Osteoblast (primary cell): ENCODE measurements at regions not wholly inside any gene's neighbourhood (a gene's known extent, or its start where the extent isn't known, plus 50 kb on each side); places are given as distances from the start of the nearest gene placed in this dataset.
"Not testable (repeated sequence)": the region's sequence is repeated elsewhere in the genome, so short reads cannot be mapped to it uniquely, and the experiment has no call there.

Experiments
- DNase-seq: peaks from one replicate; pipeline ENCODE4 v3.0.0; 2011; ENCODE audit warnings: low spot score, mixed read lengths; ENCODE audit not compliant: insufficient read length; ENCODE audit errors: missing footprints
- H2AFZ ChIP-seq: 2 replicates; pipeline ENCODE4 v1.6.0; 2011; ENCODE audit warnings: mild to moderate bottlenecking, low read length
- H3K27ac ChIP-seq: 2 replicates; pipeline ENCODE4 v1.5.1; 2011; ENCODE audit warnings: mild to moderate bottlenecking, low read depth, low read length, moderate library complexity
- H3K27me3 ChIP-seq: 2 replicates; pipeline ENCODE4 v1.6.0; 2012; ENCODE audit warnings: mild to moderate bottlenecking, control low read depth, inconsistent platforms, low read length, moderate library complexity; ENCODE audit not compliant: insufficient read depth
- H3K36me3 ChIP-seq: 2 replicates; pipeline ENCODE4 v1.5.1; 2011; ENCODE audit warnings: mild to moderate bottlenecking, low read length, control low read depth, moderate library complexity; ENCODE audit not compliant: insufficient read depth
- H3K4me1 ChIP-seq: 2 replicates; pipeline ENCODE4 v1.5.1; 2011; ENCODE audit warnings: mild to moderate bottlenecking, low read length, control low read depth, moderate library complexity; ENCODE audit not compliant: insufficient read depth
- H3K4me2 ChIP-seq: 2 replicates; pipeline ENCODE4 v1.6.0; 2011; ENCODE audit warnings: mild to moderate bottlenecking, low read length; ENCODE audit not compliant: insufficient read depth
- H3K4me3 ChIP-seq: fragments of 200-600 bp; sonication (generic); 3 replicates; pipeline ENCODE4 v1.5.1; 2012; ENCODE audit warnings: mild to moderate bottlenecking, low read length, inconsistent platforms; ENCODE audit not compliant: insufficient read depth
- H3K79me2 ChIP-seq: 2 replicates; pipeline ENCODE4 v1.6.0; 2012; ENCODE audit warnings: mild to moderate bottlenecking, low read length, control low read depth, inconsistent platforms; ENCODE audit not compliant: insufficient read depth
- H3K9me3 ChIP-seq: 2 replicates; pipeline ENCODE4 v1.5.1; 2011; ENCODE audit warnings: low read depth, low read length, control low read depth
- H4K20me1 ChIP-seq: 2 replicates; pipeline ENCODE4 v1.6.0; 2012; ENCODE audit warnings: mild to moderate bottlenecking, low read length, control low read depth; ENCODE audit not compliant: insufficient read depth
- CTCF ChIP-seq: IDR thresholded peaks from 2 replicates; pipeline ENCODE4 v1.5.1; 2011; ENCODE audit warnings: mild to moderate bottlenecking, low read depth, low read length, moderate library complexity; ENCODE audit errors: extremely low read depth

GRCh38 chr13:47705185-47705584, 295.9 kb downstream of the SUCLA2 start:
- no peak overlapping the region for H3K4me2 ChIP-seq
- no peak for TF ChIP-seq CTCF
- H3K4me1 ChIP-seq: no peaks in the 10 kb centered on the region
- H3K79me2 ChIP-seq: no peaks in the 10 kb centered on the region
- H3K9me3 ChIP-seq: no peaks in the 10 kb centered on the region
- no peaks in the 10 kb centered on the region for H3K27me3 ChIP-seq
- H2AFZ ChIP-seq: no peak overlapping the region
- H3K4me3 ChIP-seq: no peak overlapping the region
- no peaks in the 10 kb centered on the region for H3K36me3 ChIP-seq
- DNase-seq: no peak
- no peaks in the 10 kb centered on the region for H4K20me1 ChIP-seq
- H3K27ac ChIP-seq: no peak overlapping the region

GRCh38 chr13:47696674-47697073, 304.4 kb downstream of the SUCLA2 start:
- no peaks in the 10 kb centered on the region for H3K36me3 ChIP-seq
- no peak overlapping the region for H3K4me2 ChIP-seq
- H3K4me1 ChIP-seq: no peaks in the 10 kb centered on the region
- H4K20me1 ChIP-seq: no peaks in the 10 kb centered on the region
- no peak overlapping the region for H3K4me3 ChIP-seq
- no peak overlapping the region for H2AFZ ChIP-seq
- no peaks in the 10 kb centered on the region for H3K9me3 ChIP-seq
- no peaks in the 10 kb centered on the region for H3K79me2 ChIP-seq
- H3K27ac ChIP-seq: no peak overlapping the region
- DNase-seq: no peak
- TF ChIP-seq CTCF: no peak
- H3K27me3 ChIP-seq: no peaks in the 10 kb centered on the region

GRCh38 chr13:47687577-47687976, 313.5 kb downstream of the SUCLA2 start:
- Histone ChIP-seq H3K4me3 (no peak overlapping the region), H3K27ac (no peak overlapping the region), H3K4me2 (no peak overlapping the region), H3K79me2 (no peaks in the 10 kb centered on the region), H2AFZ (no peak overlapping the region), H3K27me3 (no peaks in the 10 kb centered on the region), H4K20me1 (no peaks in the 10 kb centered on the region), H3K4me1 (no peaks in the 10 kb centered on the region), H3K9me3 (no peaks in the 10 kb centered on the region), H3K36me3 (no peaks in the 10 kb centered on the region)
- no peak for TF ChIP-seq CTCF
- DNase-seq: no peak

GRCh38 chr13:47685156-47685555, 315.9 kb downstream of the SUCLA2 start:
- DNase-seq, H3K27me3 ChIP-seq: not testable (repeated sequence)

More at GRCh38 chr13:47685156-47685555, 315.9 kb downstream of the SUCLA2 start:
- not testable (repeated sequence) for H3K4me1 ChIP-seq, H3K4me2 ChIP-seq, H3K79me2 ChIP-seq, H3K27ac ChIP-seq, H4K20me1 ChIP-seq, H3K4me3 ChIP-seq, H3K36me3 ChIP-seq, H2AFZ ChIP-seq, H3K9me3 ChIP-seq
